ENCODE measurements at regions not wholly inside any gene's neighbourhood (a gene's known extent, or its start where the extent isn't known, plus 50 kb on each side); places are given as distances from the start of the nearest gene placed in this dataset.

DNA sequence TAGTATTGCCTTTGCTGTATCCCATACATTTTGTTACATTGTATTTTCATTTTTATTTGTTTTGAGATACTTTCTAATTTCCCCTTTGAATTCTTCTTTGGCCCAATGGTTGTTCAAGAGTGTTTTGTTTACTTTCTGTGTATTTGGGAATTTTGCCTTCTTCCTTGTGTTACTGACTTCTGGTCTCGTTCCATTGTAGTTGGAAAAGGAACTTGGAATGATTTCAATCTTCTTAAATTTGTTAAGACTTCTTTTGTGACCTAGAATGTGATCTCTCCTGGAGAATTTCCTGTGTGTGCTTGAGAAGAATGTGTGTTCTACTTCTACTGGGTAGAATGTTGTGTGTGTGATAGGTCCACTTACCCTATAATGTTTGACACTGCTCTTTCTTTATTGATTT lies 304.4 kb upstream of the RTL1 start:
- H3K4me3 ChIP-seq (ENCODE audit: low read depth, low read length) = no peak overlapping the region
- no peak for DNase-seq (ENCODE audit: low read depth)
- TF ChIP-seq, protein P1, sequence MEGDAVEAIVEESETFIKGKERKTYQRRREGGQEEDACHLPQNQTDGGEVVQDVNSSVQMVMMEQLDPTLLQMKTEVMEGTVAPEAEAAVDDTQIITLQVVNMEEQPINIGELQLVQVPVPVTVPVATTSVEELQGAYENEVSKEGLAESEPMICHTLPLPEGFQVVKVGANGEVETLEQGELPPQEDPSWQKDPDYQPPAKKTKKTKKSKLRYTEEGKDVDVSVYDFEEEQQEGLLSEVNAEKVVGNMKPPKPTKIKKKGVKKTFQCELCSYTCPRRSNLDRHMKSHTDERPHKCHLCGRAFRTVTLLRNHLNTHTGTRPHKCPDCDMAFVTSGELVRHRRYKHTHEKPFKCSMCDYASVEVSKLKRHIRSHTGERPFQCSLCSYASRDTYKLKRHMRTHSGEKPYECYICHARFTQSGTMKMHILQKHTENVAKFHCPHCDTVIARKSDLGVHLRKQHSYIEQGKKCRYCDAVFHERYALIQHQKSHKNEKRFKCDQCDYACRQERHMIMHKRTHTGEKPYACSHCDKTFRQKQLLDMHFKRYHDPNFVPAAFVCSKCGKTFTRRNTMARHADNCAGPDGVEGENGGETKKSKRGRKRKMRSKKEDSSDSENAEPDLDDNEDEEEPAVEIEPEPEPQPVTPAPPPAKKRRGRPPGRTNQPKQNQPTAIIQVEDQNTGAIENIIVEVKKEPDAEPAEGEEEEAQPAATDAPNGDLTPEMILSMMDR (IDR thresholded peaks at IDR 0.05; ENCODE audit: insufficient read depth, low read depth, low read length) = no peak

DNA sequence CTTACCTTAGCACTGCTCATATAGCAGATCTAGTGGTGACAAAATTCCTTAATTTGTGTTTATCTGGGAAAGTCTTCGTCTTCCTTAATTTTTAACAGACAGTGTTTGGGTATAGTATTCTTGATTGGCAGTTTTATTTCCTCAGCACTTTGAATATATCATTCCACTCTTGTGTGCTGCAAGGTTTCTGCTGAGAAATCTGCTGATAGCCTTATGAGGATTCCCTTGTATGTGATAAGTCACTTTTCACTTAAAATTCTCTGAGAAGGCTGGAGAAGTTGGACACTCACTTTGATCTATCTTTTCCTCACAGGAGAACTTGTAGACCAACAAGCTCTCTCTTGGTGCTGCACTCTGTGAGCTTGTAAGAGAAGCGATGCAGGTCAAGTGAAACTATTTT lies 306.1 kb upstream of the RTL1 start:
- TF ChIP-seq, protein P1 (IDR thresholded peaks at IDR 0.05; ENCODE audit: insufficient read depth, low read depth, low read length) = no peak
- H3K4me3 ChIP-seq (ENCODE audit: low read depth, low read length) = no peak overlapping the region
- DNase-seq (ENCODE audit: low read depth) = no peak

DNA sequence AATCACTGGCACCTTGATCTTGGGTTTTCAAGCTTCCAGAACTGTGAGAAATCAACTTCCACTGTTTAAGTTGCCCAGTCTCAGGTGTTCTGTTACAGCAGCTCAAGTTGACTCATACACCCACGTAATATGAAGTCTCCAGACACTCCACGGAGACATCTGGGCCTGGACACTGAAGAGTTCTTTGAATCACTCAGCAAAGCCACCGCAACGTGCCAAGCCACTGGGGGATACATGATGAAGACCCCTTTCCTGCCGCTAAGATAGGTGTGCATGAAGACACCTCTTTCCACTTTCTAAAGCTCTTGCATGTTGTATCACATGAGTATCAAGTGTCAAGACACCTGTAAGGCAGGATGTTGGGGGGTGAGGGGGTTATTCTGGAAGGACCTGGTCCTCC lies 311.7 kb upstream of the RTL1 start:
- TF ChIP-seq, protein P1 (IDR thresholded peaks at IDR 0.05; ENCODE audit: insufficient read depth, low read depth, low read length) = no peak
- DNase-seq (ENCODE audit: low read depth) = no peak
- no peak overlapping the region for H3K4me3 ChIP-seq (ENCODE audit: low read depth, low read length)

DNA sequence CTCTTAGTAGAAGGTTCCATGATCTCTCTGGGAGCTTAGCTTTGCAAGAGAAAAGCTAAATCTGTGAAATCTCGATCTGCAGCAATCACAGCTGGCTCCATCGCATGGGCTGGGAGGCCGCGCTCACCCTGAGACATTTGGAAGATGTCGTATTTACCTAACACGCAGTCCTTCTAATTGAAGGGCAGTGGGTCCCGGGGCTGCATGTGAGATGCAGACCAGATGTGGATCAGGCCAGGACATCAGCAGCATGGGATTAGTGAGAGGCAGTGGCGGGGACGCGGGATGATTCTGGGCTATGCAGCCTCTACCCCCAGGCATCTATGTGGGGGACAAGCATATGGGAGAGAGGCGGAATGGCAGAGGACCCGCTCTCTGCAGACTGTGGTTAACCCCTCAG lies 312.4 kb upstream of the RTL1 start:
- H3K4me3 ChIP-seq (ENCODE audit: low read depth, low read length) = no peak overlapping the region
- TF ChIP-seq, protein P1 (IDR thresholded peaks at IDR 0.05; ENCODE audit: insufficient read depth, low read depth, low read length) = no peak

DNA sequence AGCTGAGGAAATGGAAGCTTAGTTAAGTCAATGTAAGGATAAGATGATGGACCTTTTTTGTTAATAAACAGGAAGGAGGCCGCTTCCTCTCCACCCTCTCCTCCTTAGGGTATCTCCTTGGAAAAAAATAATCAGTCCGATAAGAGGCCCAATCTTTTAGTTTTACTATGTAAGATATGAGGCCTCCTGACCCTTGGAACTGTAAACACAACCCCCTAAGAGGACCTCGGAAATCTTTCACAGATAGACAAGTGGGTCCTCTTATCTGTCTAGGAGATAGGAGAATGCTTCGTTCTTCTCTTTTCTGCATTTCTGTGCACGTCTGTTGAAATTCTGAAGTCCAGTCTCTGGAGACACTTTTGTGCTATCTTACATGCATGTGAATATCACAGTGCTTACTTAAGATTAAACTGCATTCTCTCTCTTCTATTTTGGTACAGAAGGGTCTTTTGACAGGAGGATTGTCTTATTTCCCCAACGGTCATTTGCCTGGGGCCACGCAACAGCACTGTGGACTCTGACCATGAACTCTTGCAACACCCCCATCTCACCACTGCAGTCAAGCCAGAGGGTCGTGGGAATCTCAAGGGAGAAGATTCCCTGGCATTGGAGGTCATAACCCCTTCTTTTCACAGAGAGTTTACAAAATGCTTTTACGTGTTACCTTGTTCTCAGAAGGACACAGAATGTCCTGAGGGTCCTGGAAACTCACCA lies 313.0 kb upstream of the RTL1 start:
- TF ChIP-seq, protein P1 (IDR thresholded peaks at IDR 0.05; ENCODE audit: insufficient read depth, low read depth, low read length) = no peak
- no peak overlapping the region for H3K4me3 ChIP-seq (ENCODE audit: low read depth, low read length)
- DNase-seq (ENCODE audit: low read depth) = peak; percentile 89

More for the DNA sequence above, 312.4 kb upstream of the RTL1 start:
- peak; percentile 59 for DNase-seq (ENCODE audit: low read depth)

DNA sequence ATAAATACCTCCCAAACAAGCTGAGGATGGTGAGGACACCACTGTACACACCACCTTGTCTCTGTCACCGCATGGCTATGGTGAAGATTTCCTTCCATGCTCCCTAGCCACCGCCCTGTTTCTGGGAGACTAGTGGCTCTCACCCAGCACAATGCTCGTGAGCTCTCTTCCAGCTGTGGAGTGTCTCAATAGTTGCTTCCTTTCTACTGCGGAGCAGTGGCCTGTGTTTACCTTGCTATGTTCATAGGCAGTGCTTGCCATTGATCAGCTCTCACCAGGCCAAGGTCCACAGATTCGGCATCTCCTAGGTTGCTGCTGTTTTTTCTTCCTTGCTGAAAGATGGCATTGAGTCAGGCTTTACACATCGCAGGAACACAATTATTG lies 313.6 kb upstream of the RTL1 start:
- no peak overlapping the region for H3K4me3 ChIP-seq (ENCODE audit: low read depth, low read length)
- TF ChIP-seq, protein P1 (IDR thresholded peaks at IDR 0.05; ENCODE audit: insufficient read depth, low read depth, low read length) = no peak
- DNase-seq (ENCODE audit: low read depth) = no peak
